WERI-Rb-1 (cell line): ENCODE measurements at regions not wholly inside any gene's neighbourhood (a gene's known extent, or its start where the extent isn't known, plus 50 kb on each side); places are given as distances from the start of the nearest gene placed in this dataset.

Source experiments
- DNase-seq: peaks from one replicate; pipeline ENCODE4 v3.0.0-alpha.2; 2020
- H3K27ac ChIP-seq: fragments of 250-450 bp; sonication (Bioruptor Pico); 2 replicates; pipeline ENCODE4 v1.5.1; 2020; ENCODE audit warnings: mild to moderate bottlenecking, moderate library complexity
- H3K27me3 ChIP-seq: fragments of 250-450 bp; sonication (Bioruptor Pico); 2 replicates; pipeline ENCODE4 v1.5.1; 2021; ENCODE audit warnings: mild to moderate bottlenecking, low read depth, moderate library complexity; ENCODE audit not compliant: insufficient read depth, severe bottlenecking
- H3K36me3 ChIP-seq: fragments of 250-450 bp; sonication (Bioruptor Pico); 2 replicates; pipeline ENCODE4 v1.5.1; 2020; ENCODE audit warnings: mild to moderate bottlenecking, moderate library complexity
- H3K4me3 ChIP-seq: 2 replicates; pipeline ENCODE4 v1.5.1; 2011; ENCODE audit warnings: low read depth, mild to moderate bottlenecking, control low read depth, low read length
- H3K9me3 ChIP-seq: fragments of 250-450 bp; sonication (Bioruptor Pico); 2 replicates; pipeline ENCODE4 v1.5.1; 2021; ENCODE audit warnings: mild to moderate bottlenecking, moderate library complexity; ENCODE audit not compliant: severe bottlenecking
- TF ChIP-seq, protein P1 (sequence below): IDR thresholded peaks from 2 replicates; pipeline ENCODE4 v1.5.1; 2011; ENCODE audit warnings: low read depth, mild to moderate bottlenecking, control low read depth, inconsistent platforms, low read length

GRCh38 chr18:67966224-67966623, 449.7 kb upstream of the DSEL start:
- Histone ChIP-seq H3K27me3 (no peaks in the 10 kb centered on the region), H3K9me3 (no peaks in the 10 kb centered on the region), H3K4me3 (no peak overlapping the region), H3K27ac (no peak overlapping the region), H3K36me3 (no peaks in the 10 kb centered on the region)
- TF ChIP-seq, protein P1, sequence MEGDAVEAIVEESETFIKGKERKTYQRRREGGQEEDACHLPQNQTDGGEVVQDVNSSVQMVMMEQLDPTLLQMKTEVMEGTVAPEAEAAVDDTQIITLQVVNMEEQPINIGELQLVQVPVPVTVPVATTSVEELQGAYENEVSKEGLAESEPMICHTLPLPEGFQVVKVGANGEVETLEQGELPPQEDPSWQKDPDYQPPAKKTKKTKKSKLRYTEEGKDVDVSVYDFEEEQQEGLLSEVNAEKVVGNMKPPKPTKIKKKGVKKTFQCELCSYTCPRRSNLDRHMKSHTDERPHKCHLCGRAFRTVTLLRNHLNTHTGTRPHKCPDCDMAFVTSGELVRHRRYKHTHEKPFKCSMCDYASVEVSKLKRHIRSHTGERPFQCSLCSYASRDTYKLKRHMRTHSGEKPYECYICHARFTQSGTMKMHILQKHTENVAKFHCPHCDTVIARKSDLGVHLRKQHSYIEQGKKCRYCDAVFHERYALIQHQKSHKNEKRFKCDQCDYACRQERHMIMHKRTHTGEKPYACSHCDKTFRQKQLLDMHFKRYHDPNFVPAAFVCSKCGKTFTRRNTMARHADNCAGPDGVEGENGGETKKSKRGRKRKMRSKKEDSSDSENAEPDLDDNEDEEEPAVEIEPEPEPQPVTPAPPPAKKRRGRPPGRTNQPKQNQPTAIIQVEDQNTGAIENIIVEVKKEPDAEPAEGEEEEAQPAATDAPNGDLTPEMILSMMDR = no peak
- no peak for DNase-seq

DNA sequence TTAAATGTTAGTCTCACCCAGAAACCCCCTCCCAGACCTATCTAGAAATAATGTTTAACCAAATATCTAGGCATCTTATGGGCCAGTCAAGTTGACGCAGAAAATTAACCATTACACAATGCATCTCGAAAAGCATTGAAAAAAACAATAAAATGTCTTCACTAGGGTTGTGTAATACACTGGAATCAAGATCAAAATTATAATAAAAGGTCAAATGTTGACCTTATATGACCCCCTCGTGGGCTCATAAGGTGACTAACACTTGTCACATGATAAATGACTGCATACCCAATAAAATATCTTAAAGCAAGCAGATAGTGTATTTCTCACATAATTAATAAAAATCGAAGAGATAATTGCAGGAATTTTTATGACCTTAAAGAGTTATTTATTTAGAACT, 447.9 kb upstream of the DSEL start:
- Histone ChIP-seq H3K9me3 (no peaks in the 10 kb centered on the region), H3K4me3 (no peak overlapping the region), H3K36me3 (no peaks in the 10 kb centered on the region), H3K27me3 (no peaks in the 10 kb centered on the region), H3K27ac (no peak overlapping the region)
- no peak for DNase-seq
- TF ChIP-seq, protein P1 = no peak

DNA sequence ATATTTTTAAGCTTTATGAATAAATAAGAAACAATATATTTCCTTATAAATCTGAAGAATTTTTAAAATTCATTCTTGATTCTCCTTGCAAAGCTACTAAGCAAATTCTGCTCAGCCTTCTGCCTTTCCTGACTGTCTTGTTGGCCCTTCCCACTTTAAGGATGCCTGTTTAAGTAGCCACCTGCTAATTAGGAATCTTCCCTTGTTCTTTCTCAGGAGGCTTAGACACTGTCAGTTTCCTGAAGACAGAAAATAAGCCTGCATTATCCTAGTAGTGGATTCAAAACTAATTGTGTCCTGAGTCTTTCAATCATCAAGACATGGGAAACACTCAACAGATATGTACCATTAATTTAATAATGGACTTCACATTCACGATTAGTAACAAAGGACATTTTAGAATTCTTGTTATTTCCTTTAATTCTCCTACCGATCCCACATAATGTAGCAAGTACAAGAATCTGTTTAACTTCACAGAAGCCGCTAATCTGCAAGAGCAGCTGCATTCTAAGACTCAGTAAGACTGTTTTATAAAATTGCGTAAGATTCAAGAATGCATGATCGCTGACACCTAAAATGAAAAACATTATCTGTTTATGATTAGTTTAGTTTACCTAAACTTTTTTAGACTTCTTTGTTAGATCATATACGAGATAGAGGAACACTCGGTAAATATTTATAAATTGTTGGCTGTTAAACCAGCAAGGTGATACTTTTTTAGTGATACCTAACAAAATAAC, 445.4 kb upstream of the DSEL start:
- H3K9me3 ChIP-seq = no peaks in the 10 kb centered on the region
- no peak overlapping the region for H3K27ac ChIP-seq
- TF ChIP-seq, protein P1 = no peak
- no peak overlapping the region for H3K4me3 ChIP-seq
- no peaks in the 10 kb centered on the region for H3K36me3 ChIP-seq
- peak; percentile 6 for DNase-seq
- H3K27me3 ChIP-seq = no peaks in the 10 kb centered on the region

- TF ChIP-seq, protein P1 = no peak
- Histone ChIP-seq H3K4me3 (no peak overlapping the region), H3K27ac (no peak overlapping the region), H3K9me3 (no peaks in the 10 kb centered on the region), H3K27me3 (no peaks in the 10 kb centered on the region), H3K36me3 (no peaks in the 10 kb centered on the region)
- DNase-seq = no peak
These were observed 441.2 kb upstream of the DSEL start for GRCh38 chr18:67957684-67958083.

GRCh38 chr18:67954594-67954993, 438.1 kb upstream of the DSEL start:
- H3K27me3 ChIP-seq = no peaks in the 10 kb centered on the region
- no peak overlapping the region for H3K4me3 ChIP-seq
- no peak overlapping the region for H3K27ac ChIP-seq
- no peaks in the 10 kb centered on the region for H3K36me3 ChIP-seq
- DNase-seq = no peak
- no peaks in the 10 kb centered on the region for H3K9me3 ChIP-seq
- TF ChIP-seq, protein P1 = no peak

- Histone ChIP-seq H3K27ac (no peak overlapping the region), H3K9me3 (no peaks in the 10 kb centered on the region), H3K4me3 (no peak overlapping the region), H3K36me3 (no peaks in the 10 kb centered on the region), H3K27me3 (no peaks in the 10 kb centered on the region)
- TF ChIP-seq, protein P1 = no peak
- no peak for DNase-seq
These were observed 434.6 kb upstream of the DSEL start for GRCh38 chr18:67951137-67951536.
